IMR-90 (cell line): ENCODE measurements at regions not wholly inside any gene's neighbourhood (a gene's known extent, or its start where the extent isn't known, plus 50 kb on each side); places are given as distances from the start of the nearest gene placed in this dataset.

Experiments used
- ATAC-seq: fragments of 200-7000 bp; cut with Tn5 transposase; 2 replicates; pipeline ENCODE4 v1.9.1; 2020; ENCODE audit warnings: low read depth, mild to moderate bottlenecking, moderate library complexity
- BruUV-seq: library from RNA; stranded (reverse); fragments of 400-500 nt; replicated peaks from 2 replicates; lab custom pipeline; 2021; lab: Mats Ljungman, UMichigan
- CTCF ChIA-PET: fragments of 300-600 bp; formaldehyde crosslinking; extraction: SDS; loops from one replicate; lab custom pipeline; 2021; ENCODE audit warnings: antibody characterized with exemption; lab: Yijun Ruan, JAX
- POLR2A ChIA-PET: fragments of 300-600 bp; sonication (Branson Sonifier 250); formaldehyde crosslinking; loops from one replicate; lab custom pipeline; 2022; ENCODE audit warnings: antibody characterized with exemption; ENCODE audit not compliant: unreplicated experiment; lab: Charles Lee
- DNase-seq: peaks from one replicate; pipeline ENCODE4 v3.0.0; 2013
- H2AFZ ChIP-seq: replicated peaks from 2 replicates; pipeline ENCODE3; 2013; ENCODE audit warnings: low read length, mild to moderate bottlenecking; ENCODE audit not compliant: poor library complexity
- H2AK5ac ChIP-seq: 2 replicates; pipeline ENCODE4 v1.6.1; 2013; ENCODE audit warnings: low read depth, low read length, inconsistent platforms
- H2AK9ac ChIP-seq: replicated peaks from 2 replicates; pipeline ENCODE3; 2013; ENCODE audit warnings: mild to moderate bottlenecking, low read depth, low read length, moderate library complexity; ENCODE audit not compliant: poor library complexity
- H2BK120ac ChIP-seq: 2 replicates; pipeline ENCODE4 v1.6.1; 2013; ENCODE audit warnings: low read depth, low read length, inconsistent platforms
- H2BK15ac ChIP-seq: 3 replicates; pipeline ENCODE4 v1.6.1; 2013; ENCODE audit warnings: low read depth, low read length, inconsistent platforms
- H2BK20ac ChIP-seq: 2 replicates; pipeline ENCODE4 v1.6.1; 2013; ENCODE audit warnings: low read depth, mild to moderate bottlenecking, inconsistent platforms, low read length, moderate library complexity
- H2BK5ac ChIP-seq: 2 replicates; pipeline ENCODE4 v1.6.1; 2013; ENCODE audit warnings: mild to moderate bottlenecking, low read depth, low read length, inconsistent platforms; ENCODE audit not compliant: poor library complexity, severe bottlenecking
- H3K14ac ChIP-seq: replicated peaks from 2 replicates; pipeline ENCODE4 v1.6.1; 2013; ENCODE audit warnings: low read depth, low read length, inconsistent platforms
- H3K18ac ChIP-seq: 2 replicates; pipeline ENCODE4 v1.6.1; 2013; ENCODE audit warnings: low read depth, low read length, control low read depth
- H3K23ac ChIP-seq: 2 replicates; pipeline ENCODE4 v1.6.1; 2013; ENCODE audit warnings: low read depth, low read length, inconsistent platforms
- H3K27ac ChIP-seq: 2 replicates; pipeline ENCODE4 v1.5.1; 2013; ENCODE audit warnings: mild to moderate bottlenecking, control low read depth, low read length; ENCODE audit not compliant: insufficient read depth
- H3K27me3 ChIP-seq: 2 replicates; pipeline ENCODE4 v1.6.1; 2013; ENCODE audit warnings: low read length; ENCODE audit not compliant: control insufficient read depth, insufficient read depth
- H3K36me3 ChIP-seq: 2 replicates; pipeline ENCODE4 v1.6.1; 2013; ENCODE audit warnings: low read length, mixed read lengths; ENCODE audit not compliant: control insufficient read depth, insufficient read depth
- H3K4ac ChIP-seq: 2 replicates; pipeline ENCODE4 v1.6.1; 2013; ENCODE audit warnings: low read depth, low read length, inconsistent platforms
- H3K4me1 ChIP-seq: 2 replicates; pipeline ENCODE4 v1.6.1; 2013; ENCODE audit warnings: low read length, mixed read lengths; ENCODE audit not compliant: control insufficient read depth, insufficient read depth
- H3K4me2 ChIP-seq: 2 replicates; pipeline ENCODE4 v1.6.1; 2013; ENCODE audit warnings: low read depth, mild to moderate bottlenecking, control low read depth, low read length, moderate library complexity
- H3K4me3 ChIP-seq: 2 replicates; pipeline ENCODE4 v1.5.1; 2013; ENCODE audit warnings: low read depth, mild to moderate bottlenecking, control low read depth, low read length, moderate library complexity; ENCODE audit not compliant: insufficient read depth
- H3K56ac ChIP-seq: 2 replicates; pipeline ENCODE4 v1.6.1; 2013; ENCODE audit warnings: low read length, inconsistent platforms; ENCODE audit not compliant: insufficient read depth; ENCODE audit errors: extremely low read depth
- H3K79me1 ChIP-seq, 2 experiments: 2 replicates each; pipeline ENCODE4 v1.6.1; 2013; ENCODE audit warnings: low read length in 2 of 2, inconsistent platforms in 1 of 2, low read depth in 1 of 2
- H3K9ac ChIP-seq: 2 replicates; pipeline ENCODE4 v1.6.1; 2013; ENCODE audit warnings: low read depth, low read length, control low read depth
- H3K9me1 ChIP-seq: 2 replicates; pipeline ENCODE4 v1.6.1; 2013; ENCODE audit warnings: low read length, inconsistent platforms; ENCODE audit not compliant: insufficient read depth
- H3K9me3 ChIP-seq: 2 replicates; pipeline ENCODE4 v1.6.1; 2013; ENCODE audit warnings: low read length; ENCODE audit not compliant: control insufficient read depth, insufficient read depth
- H4K20me1 ChIP-seq: 2 replicates; pipeline ENCODE4 v1.6.1; 2013; ENCODE audit warnings: low read length, inconsistent platforms; ENCODE audit not compliant: insufficient read depth
- H4K5ac ChIP-seq: 2 replicates; pipeline ENCODE4 v1.6.1; 2013; ENCODE audit warnings: mild to moderate bottlenecking, low read depth, low read length, control low read depth
- H4K8ac ChIP-seq, 2 experiments: 2 replicates each; pipeline ENCODE4 v1.6.1; 2013; ENCODE audit warnings: low read depth in 2 of 2, low read length in 2 of 2, control low read depth in 1 of 2, inconsistent platforms in 1 of 2
- H4K91ac ChIP-seq: 2 replicates; pipeline ENCODE4 v1.6.1; 2013; ENCODE audit warnings: low read depth, low read length, inconsistent platforms; ENCODE audit not compliant: insufficient read depth
- POLR2A ChIP-seq: IDR thresholded peaks from 2 replicates; pipeline ENCODE4 v1.6.1; 2012; ENCODE audit warnings: mild to moderate bottlenecking, low read depth, low read length
- RFX5 ChIP-seq: IDR thresholded peaks from 2 replicates; pipeline ENCODE4 v1.8.0; 2012; ENCODE audit warnings: low read depth, mild to moderate bottlenecking, low read length, moderate library complexity
- WGBS, 2 experiments: methylation state at CpG; one replicate each; pipeline versions ENCODE4 v1.1.5 to v1.1.7; 2013; ENCODE audit warnings: missing lambda C conversion rate in 2 of 2; ENCODE audit not compliant: insufficient read length in 1 of 2; ENCODE audit errors: extremely low coverage in 2 of 2; 5-methylcytosine and 5-hydroxymethylcytosine counted together
- dilution Hi-C: fragments of 300-500 bp; cut with HindIII; formaldehyde crosslinking; loops from one replicate; pipeline ENCODE4 v1.14.3; 2018; ENCODE audit warnings: low sequenced_read_pairs; ENCODE audit not compliant: unreplicated experiment
- in situ Hi-C: fragments of 300-500 bp; cut with MboI; formaldehyde crosslinking; loops from 3 replicates; pipeline ENCODE4 v1.14.3; 2019; ENCODE audit warnings: low sequenced_read_pairs, inconsistent platforms, mixed read lengths
- intact Hi-C: fragments of 100-400 bp; cut with micrococcal nuclease; formaldehyde crosslinking; loops from 2 replicates; pipeline ENCODE4 v1.10.0; 2022

DNA sequence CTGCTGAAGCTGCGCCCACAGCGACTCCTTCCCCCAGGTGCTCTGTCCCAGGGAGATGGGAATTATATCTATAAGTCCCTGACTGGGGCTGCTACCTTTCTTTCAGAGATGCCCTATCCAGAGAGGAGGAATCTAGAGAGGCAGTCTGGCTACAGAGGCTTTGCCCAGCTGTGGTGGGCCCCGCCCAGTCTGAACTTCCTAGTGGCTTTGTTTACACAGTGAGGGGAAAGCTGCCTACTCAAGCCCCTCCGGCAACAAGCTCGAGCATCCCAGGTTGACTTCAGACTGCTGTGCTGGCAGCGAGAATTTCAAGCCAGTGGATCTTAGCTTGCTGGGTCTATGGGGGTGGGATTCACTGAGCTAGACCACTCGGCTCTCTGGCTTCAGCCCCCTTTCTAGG is 152.5 kb upstream of the MAP3K7 start:
- Histone ChIP-seq H2AFZ (no peak overlapping the region), H3K27ac (no peak overlapping the region), H3K56ac (no peak overlapping the region), H3K9ac (no peak overlapping the region), H3K36me3 (no peaks in the 10 kb centered on the region), H3K27me3 (no peaks in the 10 kb centered on the region), H3K4ac (no peak overlapping the region), H2AK9ac (no peak overlapping the region), H3K14ac (no peak overlapping the region), H3K9me3 (no peaks in the 10 kb centered on the region), H3K79me1 (no peaks in the 10 kb centered on the region), H3K18ac (no peak overlapping the region), H2BK20ac (no peak overlapping the region), H4K8ac (no peak overlapping the region), H2AK5ac (no peak overlapping the region), H4K5ac (no peak overlapping the region), H2BK5ac (no peak overlapping the region), H3K23ac (no peak overlapping the region), H4K91ac (no peak overlapping the region), H3K4me1 (no peaks in the 10 kb centered on the region), H3K4me3 (no peak overlapping the region), H2BK15ac (no peak overlapping the region), H3K4me2 (no peak overlapping the region), H3K9me1 (no peaks in the 10 kb centered on the region), H4K20me1 (no peaks in the 10 kb centered on the region), H2BK120ac (no peak overlapping the region)
- dilution Hi-C loops (no loop called here), in situ Hi-C loops (no loop called here), intact Hi-C loops (no loop called here)
- WGBS, 2 experiments, result 6% methylated on average over 3 of the region's 7 CpGs; no CpG with 5 or more reads in 1 of the 2 experiments
- ATAC-seq (no peak), DNase-seq (no peak)
- BruUV-seq, result no TSS peak
- POLR2A ChIA-PET, result no interaction called here
- TF ChIP-seq POLR2A (no peak), RFX5 (no peak)
- CTCF ChIA-PET, result no interaction called here
